HG03196 (cell line): ENCODE measurements at regions not wholly inside any gene's neighbourhood (a gene's known extent, or its start where the extent isn't known, plus 50 kb on each side); places are given as distances from the start of the nearest gene placed in this dataset.

ENCODE experiments used
- ATAC-seq: cut with Tn5 transposase; IDR thresholded peaks from one replicate; pipeline ENCODE4 v1.9.1; 2021; ENCODE audit not compliant: unreplicated experiment

GRCh38 chr2:176597916-176598315 lies 328.7 kb downstream of the MTX2 start:
- ATAC-seq = no peak

- ATAC-seq = no peak
These were observed 329.1 kb downstream of the MTX2 start for GRCh38 chr2:176598351-176598750.

GRCh38 chr2:176599796-176600485 lies 330.7 kb downstream of the MTX2 start:
- ATAC-seq = no peak

GRCh38 chr2:176601066-176601465 lies 331.8 kb downstream of the MTX2 start:
- ATAC-seq = no peak

- no peak for ATAC-seq
These were observed 342.8 kb downstream of the MTX2 start for GRCh38 chr2:176612036-176612435.

- no peak for ATAC-seq
These were observed 343.5 kb downstream of the MTX2 start for GRCh38 chr2:176612736-176613135.

GRCh38 chr2:176613323-176613987 lies 344.2 kb downstream of the MTX2 start:
- no peak for ATAC-seq

GRCh38 chr2:176614049-176614448 lies 344.8 kb downstream of the MTX2 start:
- no peak for ATAC-seq

GRCh38 chr2:176614930-176615329 lies 345.7 kb downstream of the MTX2 start:
- no peak for ATAC-seq

GRCh38 chr2:176619504-176619903 lies 350.3 kb downstream of the MTX2 start:
- ATAC-seq = no peak

GRCh38 chr2:176621350-176621749 lies 352.1 kb downstream of the MTX2 start:
- ATAC-seq = no peak

- ATAC-seq = no peak
These were observed 353.6 kb downstream of the MTX2 start for GRCh38 chr2:176622792-176623191.

GRCh38 chr2:176626796-176627195 lies 357.6 kb downstream of the MTX2 start:
- ATAC-seq = no peak

GRCh38 chr2:176628438-176628837 lies 359.2 kb downstream of the MTX2 start:
- no peak for ATAC-seq

- no peak for ATAC-seq
These were observed 364.5 kb downstream of the MTX2 start for GRCh38 chr2:176633754-176634153.

- ATAC-seq = no peak
These were observed 367.2 kb downstream of the MTX2 start for GRCh38 chr2:176636401-176636800.

GRCh38 chr2:176637142-176637485 lies 367.9 kb downstream of the MTX2 start:
- no peak for ATAC-seq

- no peak for ATAC-seq
These were observed 368.4 kb downstream of the MTX2 start for GRCh38 chr2:176637486-176638166.

- peak; percentile 76 for ATAC-seq
These were observed 369.1 kb downstream of the MTX2 start for GRCh38 chr2:176638167-176639015.

- no peak for ATAC-seq
These were observed 369.7 kb downstream of the MTX2 start for GRCh38 chr2:176639016-176639343.

- ATAC-seq = no peak
These were observed 370.4 kb downstream of the MTX2 start for GRCh38 chr2:176639671-176640070.

GRCh38 chr2:176641436-176641835 lies 372.2 kb downstream of the MTX2 start:
- ATAC-seq = no peak
